ENCODE measurements at regions not wholly inside any gene's neighbourhood (a gene's known extent, or its start where the extent isn't known, plus 50 kb on each side); places are given as distances from the start of the nearest gene placed in this dataset.

DNA sequence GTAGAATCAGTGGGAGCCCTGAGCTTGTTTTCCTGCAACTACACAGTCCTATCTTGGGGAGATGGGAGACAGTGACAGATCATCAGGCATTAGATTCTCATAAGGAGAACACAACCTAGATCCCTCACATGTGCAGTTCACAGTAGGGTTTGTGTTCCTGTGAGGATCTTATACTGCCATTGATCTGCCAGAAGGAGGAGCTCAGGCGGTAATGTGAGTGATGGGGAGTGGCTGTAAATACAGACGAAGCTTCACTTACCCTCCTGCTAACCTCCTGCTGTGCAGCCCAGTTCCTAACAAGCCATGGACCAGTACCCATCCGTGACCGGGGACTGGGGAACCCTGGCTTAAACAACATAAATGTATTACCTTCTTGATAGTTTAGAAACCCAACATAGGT is 1034.1 kb downstream of the BCL11B start:
- H2AFZ ChIP-seq (ENCODE audit: low read length) = no peak overlapping the region
- no peak overlapping the region for H3K4me3 ChIP-seq (replicated peaks in 1 of 3; ENCODE audit: insufficient read depth in 1 of 3, low read depth in 2 of 3, low read length in 3 of 3)
- DNase-seq (ENCODE audit: low spot score) = no peak
- FAIRE-seq = no peak
- H3K4me2 ChIP-seq (ENCODE audit: low read depth, low read length) = no peak overlapping the region
- in situ Hi-C loops (cut with HindIII; ENCODE audit: extremely low pct_ligation_motif_present, low pct_unique_long_range_greater_than_20kb) = no loop called here
- no peak for ATAC-seq
- H3K36me3 ChIP-seq (replicated peaks in 1 of 2; ENCODE audit: control insufficient read depth in 1 of 2, insufficient read depth in 2 of 2, low read length in 2 of 2) = no peaks in the 10 kb centered on the region
- H3K27me3 ChIP-seq (ENCODE audit: control insufficient read depth in 1 of 2, insufficient read depth in 2 of 2, low read length in 2 of 2) = no peaks in the 10 kb centered on the region
- H3K9ac ChIP-seq (ENCODE audit: insufficient read depth, low read depth, low read length) = no peak overlapping the region
- H3K27ac ChIP-seq (ENCODE audit: extremely low read length, insufficient read depth, low read length) = no peak overlapping the region
- POLR2A ChIA-PET = no interaction called here
- CTCF ChIA-PET (ENCODE audit: low intra/inter-chr PET ratio, low total read pairs) = no interaction called here
- H3K79me2 ChIP-seq (ENCODE audit: insufficient read depth, low read length) = no peaks in the 10 kb centered on the region
- H3K9me3 ChIP-seq (ENCODE audit: low read length) = peaks cover 26% of the 10 kb centered on the region
- no peaks in the 10 kb centered on the region for H4K20me1 ChIP-seq (ENCODE audit: insufficient read depth, low read length)
- no peaks in the 10 kb centered on the region for H3K4me1 ChIP-seq (ENCODE audit: insufficient read depth, low read length)
- intact Hi-C loops (cut with micrococcal nuclease; ENCODE audit: unreplicated experiment) = no loop called here
- WGBS (ENCODE audit: low lambda C conversion rate) = no CpG with 5 or more reads among the region's 4 CpGs
- TF ChIP-seq HMG20B (CRISPR knock-in tag; conservative IDR thresholded peaks at IDR 0.05) (no peak), BRD4 (CRISPR knock-in tag; IDR thresholded peaks at IDR 0.05) (no peak), ZNF543 (CRISPR knock-in tag; IDR thresholded peaks at IDR 0.05) (no peak), ZNF782 (CRISPR knock-in tag; IDR thresholded peaks at IDR 0.05; ENCODE audit: borderline replicate concordance) (no peak)
- TF ChIP-seq, protein P1, sequence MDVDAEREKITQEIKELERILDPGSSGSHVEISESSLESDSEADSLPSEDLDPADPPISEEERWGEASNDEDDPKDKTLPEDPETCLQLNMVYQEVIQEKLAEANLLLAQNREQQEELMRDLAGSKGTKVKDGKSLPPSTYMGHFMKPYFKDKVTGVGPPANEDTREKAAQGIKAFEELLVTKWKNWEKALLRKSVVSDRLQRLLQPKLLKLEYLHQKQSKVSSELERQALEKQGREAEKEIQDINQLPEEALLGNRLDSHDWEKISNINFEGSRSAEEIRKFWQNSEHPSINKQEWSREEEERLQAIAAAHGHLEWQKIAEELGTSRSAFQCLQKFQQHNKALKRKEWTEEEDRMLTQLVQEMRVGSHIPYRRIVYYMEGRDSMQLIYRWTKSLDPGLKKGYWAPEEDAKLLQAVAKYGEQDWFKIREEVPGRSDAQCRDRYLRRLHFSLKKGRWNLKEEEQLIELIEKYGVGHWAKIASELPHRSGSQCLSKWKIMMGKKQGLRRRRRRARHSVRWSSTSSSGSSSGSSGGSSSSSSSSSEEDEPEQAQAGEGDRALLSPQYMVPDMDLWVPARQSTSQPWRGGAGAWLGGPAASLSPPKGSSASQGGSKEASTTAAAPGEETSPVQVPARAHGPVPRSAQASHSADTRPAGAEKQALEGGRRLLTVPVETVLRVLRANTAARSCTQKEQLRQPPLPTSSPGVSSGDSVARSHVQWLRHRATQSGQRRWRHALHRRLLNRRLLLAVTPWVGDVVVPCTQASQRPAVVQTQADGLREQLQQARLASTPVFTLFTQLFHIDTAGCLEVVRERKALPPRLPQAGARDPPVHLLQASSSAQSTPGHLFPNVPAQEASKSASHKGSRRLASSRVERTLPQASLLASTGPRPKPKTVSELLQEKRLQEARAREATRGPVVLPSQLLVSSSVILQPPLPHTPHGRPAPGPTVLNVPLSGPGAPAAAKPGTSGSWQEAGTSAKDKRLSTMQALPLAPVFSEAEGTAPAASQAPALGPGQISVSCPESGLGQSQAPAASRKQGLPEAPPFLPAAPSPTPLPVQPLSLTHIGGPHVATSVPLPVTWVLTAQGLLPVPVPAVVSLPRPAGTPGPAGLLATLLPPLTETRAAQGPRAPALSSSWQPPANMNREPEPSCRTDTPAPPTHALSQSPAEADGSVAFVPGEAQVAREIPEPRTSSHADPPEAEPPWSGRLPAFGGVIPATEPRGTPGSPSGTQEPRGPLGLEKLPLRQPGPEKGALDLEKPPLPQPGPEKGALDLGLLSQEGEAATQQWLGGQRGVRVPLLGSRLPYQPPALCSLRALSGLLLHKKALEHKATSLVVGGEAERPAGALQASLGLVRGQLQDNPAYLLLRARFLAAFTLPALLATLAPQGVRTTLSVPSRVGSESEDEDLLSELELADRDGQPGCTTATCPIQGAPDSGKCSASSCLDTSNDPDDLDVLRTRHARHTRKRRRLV (CRISPR knock-in tag; IDR thresholded peaks at IDR 0.05) = no peak
- TF ChIP-seq, protein P2, sequence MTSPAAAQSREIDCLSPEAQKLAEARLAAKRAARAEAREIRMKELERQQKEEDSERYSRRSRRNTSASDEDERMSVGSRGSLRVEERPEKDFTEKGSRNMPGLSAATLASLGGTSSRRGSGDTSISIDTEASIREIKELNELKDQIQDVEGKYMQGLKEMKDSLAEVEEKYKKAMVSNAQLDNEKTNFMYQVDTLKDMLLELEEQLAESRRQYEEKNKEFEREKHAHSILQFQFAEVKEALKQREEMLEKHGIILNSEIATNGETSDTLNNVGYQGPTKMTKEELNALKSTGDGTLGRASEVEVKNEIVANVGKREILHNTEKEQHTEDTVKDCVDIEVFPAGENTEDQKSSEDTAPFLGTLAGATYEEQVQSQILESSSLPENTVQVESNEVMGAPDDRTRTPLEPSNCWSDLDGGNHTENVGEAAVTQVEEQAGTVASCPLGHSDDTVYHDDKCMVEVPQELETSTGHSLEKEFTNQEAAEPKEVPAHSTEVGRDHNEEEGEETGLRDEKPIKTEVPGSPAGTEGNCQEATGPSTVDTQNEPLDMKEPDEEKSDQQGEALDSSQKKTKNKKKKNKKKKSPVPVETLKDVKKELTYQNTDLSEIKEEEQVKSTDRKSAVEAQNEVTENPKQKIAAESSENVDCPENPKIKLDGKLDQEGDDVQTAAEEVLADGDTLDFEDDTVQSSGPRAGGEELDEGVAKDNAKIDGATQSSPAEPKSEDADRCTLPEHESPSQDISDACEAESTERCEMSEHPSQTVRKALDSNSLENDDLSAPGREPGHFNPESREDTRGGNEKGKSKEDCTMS (CRISPR knock-in tag; conservative IDR thresholded peaks at IDR 0.05) = no peak
- TF ChIP-seq, protein P3, sequence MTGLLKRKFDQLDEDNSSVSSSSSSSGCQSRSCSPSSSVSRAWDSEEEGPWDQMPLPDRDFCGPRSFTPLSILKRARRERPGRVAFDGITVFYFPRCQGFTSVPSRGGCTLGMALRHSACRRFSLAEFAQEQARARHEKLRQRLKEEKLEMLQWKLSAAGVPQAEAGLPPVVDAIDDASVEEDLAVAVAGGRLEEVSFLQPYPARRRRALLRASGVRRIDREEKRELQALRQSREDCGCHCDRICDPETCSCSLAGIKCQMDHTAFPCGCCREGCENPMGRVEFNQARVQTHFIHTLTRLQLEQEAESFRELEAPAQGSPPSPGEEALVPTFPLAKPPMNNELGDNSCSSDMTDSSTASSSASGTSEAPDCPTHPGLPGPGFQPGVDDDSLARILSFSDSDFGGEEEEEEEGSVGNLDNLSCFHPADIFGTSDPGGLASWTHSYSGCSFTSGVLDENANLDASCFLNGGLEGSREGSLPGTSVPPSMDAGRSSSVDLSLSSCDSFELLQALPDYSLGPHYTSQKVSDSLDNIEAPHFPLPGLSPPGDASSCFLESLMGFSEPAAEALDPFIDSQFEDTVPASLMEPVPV (CRISPR knock-in tag; IDR thresholded peaks at IDR 0.05) = no peak
- TF ChIP-seq, protein P4, sequence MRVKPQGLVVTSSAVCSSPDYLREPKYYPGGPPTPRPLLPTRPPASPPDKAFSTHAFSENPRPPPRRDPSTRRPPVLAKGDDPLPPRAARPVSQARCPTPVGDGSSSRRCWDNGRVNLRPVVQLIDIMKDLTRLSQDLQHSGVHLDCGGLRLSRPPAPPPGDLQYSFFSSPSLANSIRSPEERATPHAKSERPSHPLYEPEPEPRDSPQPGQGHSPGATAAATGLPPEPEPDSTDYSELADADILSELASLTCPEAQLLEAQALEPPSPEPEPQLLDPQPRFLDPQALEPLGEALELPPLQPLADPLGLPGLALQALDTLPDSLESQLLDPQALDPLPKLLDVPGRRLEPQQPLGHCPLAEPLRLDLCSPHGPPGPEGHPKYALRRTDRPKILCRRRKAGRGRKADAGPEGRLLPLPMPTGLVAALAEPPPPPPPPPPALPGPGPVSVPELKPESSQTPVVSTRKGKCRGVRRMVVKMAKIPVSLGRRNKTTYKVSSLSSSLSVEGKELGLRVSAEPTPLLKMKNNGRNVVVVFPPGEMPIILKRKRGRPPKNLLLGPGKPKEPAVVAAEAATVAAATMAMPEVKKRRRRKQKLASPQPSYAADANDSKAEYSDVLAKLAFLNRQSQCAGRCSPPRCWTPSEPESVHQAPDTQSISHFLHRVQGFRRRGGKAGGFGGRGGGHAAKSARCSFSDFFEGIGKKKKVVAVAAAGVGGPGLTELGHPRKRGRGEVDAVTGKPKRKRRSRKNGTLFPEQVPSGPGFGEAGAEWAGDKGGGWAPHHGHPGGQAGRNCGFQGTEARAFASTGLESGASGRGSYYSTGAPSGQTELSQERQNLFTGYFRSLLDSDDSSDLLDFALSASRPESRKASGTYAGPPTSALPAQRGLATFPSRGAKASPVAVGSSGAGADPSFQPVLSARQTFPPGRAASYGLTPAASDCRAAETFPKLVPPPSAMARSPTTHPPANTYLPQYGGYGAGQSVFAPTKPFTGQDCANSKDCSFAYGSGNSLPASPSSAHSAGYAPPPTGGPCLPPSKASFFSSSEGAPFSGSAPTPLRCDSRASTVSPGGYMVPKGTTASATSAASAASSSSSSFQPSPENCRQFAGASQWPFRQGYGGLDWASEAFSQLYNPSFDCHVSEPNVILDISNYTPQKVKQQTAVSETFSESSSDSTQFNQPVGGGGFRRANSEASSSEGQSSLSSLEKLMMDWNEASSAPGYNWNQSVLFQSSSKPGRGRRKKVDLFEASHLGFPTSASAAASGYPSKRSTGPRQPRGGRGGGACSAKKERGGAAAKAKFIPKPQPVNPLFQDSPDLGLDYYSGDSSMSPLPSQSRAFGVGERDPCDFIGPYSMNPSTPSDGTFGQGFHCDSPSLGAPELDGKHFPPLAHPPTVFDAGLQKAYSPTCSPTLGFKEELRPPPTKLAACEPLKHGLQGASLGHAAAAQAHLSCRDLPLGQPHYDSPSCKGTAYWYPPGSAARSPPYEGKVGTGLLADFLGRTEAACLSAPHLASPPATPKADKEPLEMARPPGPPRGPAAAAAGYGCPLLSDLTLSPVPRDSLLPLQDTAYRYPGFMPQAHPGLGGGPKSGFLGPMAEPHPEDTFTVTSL (CRISPR knock-in tag; IDR thresholded peaks at IDR 0.05; ENCODE audit: borderline replicate concordance) = no peak
- no TSS peak for BruUV-seq (replicated peaks)

Data from HepG2 (cell line).